GM12801 (cell line): ENCODE measurements at regions not wholly inside any gene's neighbourhood (a gene's known extent, or its start where the extent isn't known, plus 50 kb on each side); places are given as distances from the start of the nearest gene placed in this dataset.

Experiments used
- TF ChIP-seq, protein P1 (sequence below): IDR thresholded peaks from one replicate; pipeline ENCODE4 v1.5.1; 2011; ENCODE audit warnings: control low read depth; ENCODE audit not compliant: insufficient read length; ENCODE audit errors: extremely low read depth

DNA sequence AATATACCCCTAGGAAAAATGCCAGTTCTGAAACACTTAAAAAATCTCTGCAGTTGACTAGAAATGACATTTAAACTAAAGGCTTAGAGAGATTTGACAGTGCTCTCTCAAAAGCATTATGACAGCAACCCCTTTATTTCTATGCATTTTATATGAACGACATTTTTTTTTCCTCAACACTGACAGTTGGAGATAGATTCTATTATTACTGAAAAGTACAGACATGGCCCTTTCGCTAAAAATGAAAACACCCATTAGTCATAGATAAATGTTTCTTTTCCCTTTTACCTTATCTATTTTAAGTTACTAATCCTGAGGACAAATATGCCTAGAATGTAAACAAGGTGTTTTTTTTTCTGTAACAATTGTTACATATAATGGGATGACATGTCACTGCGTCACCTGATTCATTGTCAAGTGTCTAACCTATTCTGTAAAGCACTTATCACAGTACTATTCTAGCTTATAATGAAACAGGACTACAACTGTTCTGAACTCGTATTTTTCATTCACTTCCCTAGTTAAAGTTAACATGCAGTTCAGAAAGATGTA, 1169.6 kb upstream of the CRIM1 start:
- TF ChIP-seq, protein P1, sequence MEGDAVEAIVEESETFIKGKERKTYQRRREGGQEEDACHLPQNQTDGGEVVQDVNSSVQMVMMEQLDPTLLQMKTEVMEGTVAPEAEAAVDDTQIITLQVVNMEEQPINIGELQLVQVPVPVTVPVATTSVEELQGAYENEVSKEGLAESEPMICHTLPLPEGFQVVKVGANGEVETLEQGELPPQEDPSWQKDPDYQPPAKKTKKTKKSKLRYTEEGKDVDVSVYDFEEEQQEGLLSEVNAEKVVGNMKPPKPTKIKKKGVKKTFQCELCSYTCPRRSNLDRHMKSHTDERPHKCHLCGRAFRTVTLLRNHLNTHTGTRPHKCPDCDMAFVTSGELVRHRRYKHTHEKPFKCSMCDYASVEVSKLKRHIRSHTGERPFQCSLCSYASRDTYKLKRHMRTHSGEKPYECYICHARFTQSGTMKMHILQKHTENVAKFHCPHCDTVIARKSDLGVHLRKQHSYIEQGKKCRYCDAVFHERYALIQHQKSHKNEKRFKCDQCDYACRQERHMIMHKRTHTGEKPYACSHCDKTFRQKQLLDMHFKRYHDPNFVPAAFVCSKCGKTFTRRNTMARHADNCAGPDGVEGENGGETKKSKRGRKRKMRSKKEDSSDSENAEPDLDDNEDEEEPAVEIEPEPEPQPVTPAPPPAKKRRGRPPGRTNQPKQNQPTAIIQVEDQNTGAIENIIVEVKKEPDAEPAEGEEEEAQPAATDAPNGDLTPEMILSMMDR = no peak

DNA sequence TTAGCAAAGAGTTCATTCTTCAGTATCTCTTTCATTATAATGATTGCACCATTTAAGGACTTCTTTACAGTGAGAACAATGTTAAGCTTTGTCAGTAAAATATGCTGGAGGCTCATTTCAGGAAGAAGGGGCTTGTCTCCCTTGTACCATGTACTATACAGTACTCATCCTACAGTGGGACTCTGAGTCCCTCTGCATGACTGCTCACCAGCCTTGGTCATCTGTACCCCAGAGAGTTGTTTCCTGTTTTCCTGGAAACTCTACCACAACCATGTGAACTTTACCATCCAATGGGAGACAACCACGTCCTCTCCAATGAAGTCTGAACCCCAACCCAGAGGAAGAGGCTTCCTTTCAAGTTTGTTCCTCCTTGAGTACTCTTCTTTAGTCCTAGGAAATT, 1171.1 kb upstream of the CRIM1 start:
- TF ChIP-seq, protein P1 = no peak

DNA sequence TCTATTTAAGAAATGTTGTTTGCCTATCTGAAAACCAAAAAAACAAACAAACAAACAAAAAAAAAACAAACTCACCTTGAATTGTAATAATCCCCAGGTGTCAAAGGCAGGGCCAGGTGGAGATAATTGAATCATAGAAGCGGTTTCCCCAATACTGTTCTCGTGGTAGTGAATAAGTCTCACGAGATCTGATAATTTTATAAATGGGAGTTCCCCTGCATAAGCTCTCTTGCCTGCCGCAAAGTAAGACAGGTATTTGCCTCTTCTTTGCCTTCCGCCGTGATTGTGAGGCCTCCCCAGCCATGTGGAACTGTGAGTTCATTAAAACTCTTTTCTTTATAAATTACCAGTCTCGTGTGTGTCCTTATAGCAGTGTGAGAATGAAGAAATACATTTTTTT, 1180.7 kb upstream of the CRIM1 start:
- TF ChIP-seq, protein P1 = no peak

DNA sequence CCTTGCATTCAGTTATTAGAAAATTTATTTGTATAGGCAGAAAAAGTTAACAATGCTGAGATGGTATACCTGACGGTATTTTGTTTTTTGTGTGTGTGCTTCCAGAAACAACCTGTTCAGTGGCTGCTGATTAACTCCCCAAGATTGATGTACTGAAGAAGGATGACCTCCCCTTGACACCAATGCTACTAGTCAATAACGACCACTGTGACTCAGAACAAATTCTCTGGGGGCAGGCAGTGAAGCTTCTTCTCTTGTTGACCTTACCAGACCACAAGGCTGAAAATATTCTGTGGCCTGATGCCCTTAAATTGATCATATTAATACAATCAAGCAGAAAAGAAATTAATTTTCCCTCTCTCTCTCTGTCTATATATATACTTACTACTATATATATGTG, 1182.9 kb upstream of the CRIM1 start:
- TF ChIP-seq, protein P1 = no peak

DNA sequence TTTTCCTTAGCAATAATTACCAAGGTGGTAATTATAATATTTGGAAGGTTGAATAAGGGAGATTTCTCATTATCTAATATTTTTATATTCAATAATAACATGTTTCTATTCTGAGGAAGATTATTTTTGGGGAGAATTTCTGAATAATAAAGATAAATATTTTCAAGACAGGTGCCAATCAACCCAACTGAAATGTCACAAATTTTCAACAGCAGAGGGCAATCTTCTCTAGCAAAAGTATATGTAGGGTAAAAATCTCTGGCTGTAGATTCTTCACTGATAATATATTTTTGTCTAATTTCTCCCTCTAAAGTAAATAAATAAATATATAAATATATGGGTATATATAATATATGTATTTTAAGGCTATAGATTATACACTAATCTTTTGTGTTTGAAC, 1187.2 kb upstream of the CRIM1 start:
- TF ChIP-seq, protein P1 = no peak

DNA sequence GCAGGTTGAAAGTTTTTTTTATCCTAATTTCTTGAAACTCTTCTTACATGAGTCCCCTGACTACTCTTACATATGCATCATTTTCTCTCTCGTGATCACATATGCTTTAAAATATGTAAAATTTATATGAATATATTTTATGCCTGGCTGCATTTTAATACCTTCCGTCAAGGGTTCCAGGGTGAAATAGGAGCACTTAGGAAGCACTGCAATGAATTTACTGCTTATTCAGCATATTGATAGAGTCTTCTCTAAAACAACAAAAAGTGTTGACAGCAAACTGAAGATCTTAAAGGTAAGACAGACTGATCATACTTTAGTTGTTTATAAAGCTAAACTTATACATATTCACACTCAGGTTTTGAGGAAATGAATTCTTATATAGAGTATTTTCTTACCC, 1191.6 kb upstream of the CRIM1 start:
- TF ChIP-seq, protein P1 = no peak

DNA sequence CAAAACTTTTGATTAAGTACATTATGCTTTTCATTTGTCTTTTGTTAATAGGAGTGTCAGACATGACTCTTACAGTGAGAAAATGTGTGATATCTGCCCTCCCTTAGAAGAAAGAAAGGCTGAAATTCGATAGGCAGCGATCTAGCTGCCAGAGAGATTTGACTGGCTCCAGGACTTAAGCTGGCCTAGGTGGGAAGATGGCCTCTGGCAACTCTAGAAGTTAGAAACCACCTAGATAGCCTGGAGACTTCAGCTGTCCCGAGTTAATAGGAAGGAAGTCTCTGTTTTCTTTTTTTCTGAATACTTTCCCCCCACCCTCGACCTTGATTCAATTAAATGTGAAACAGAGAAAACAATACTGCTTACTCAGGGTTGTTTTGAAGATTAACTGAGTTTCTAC, 1194.7 kb upstream of the CRIM1 start:
- TF ChIP-seq, protein P1 = no peak

DNA sequence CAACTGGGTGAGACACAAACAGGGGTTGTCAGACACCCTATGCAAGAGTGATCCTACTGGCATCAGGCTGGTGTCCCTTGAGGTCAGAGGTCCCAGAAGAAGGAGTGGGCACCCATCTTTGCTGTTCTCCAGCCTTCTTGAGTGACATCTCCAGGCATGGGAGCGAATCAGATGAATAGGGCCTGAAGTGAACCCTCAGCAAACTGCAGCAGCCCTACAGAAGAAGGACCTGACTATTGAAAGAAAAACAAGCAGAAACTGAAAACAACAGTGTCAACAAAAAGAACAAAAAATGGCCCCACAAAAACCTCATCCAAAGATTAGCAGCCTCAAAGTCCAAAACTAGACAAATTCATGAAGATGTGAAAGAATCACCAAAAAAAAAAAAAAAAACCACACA, 1229.7 kb upstream of the CRIM1 start:
- TF ChIP-seq, protein P1 = no peak
